Endothelial cell of umbilical vein (primary cell): ENCODE measurements at regions not wholly inside any gene's neighbourhood (a gene's known extent, or its start where the extent isn't known, plus 50 kb on each side); places are given as distances from the start of the nearest gene placed in this dataset.

Experiments used
- BruUV-seq: library from RNA; stranded (reverse); fragments of 400-500 nt; replicated peaks from 2 replicates; lab custom pipeline; 2021; lab: Mats Ljungman, UMichigan
- CTCF ChIA-PET: fragments of 300-600, 350-600 bp; sonication (Branson Sonifier 250); formaldehyde crosslinking; loops from one replicate; lab custom pipeline; 2021; ENCODE audit warnings: antibody characterized with exemption, inconsistent platforms; lab: Charles Lee
- POLR2A ChIA-PET: fragments of 300-600, 350-600 bp; sonication (Branson Sonifier 250); formaldehyde crosslinking; loops from one replicate; lab custom pipeline; 2021; ENCODE audit warnings: antibody characterized with exemption, inconsistent platforms; lab: Charles Lee
- DNase-seq: peaks from one replicate; pipeline ENCODE4 v3.0.0-alpha.2; 2011; ENCODE audit warnings: low read depth, low spot score
- FAIRE-seq: peaks from 2 replicates; lab custom pipeline; 2011; peaks lifted over from hg19 to GRCh38; lab: Jason Lieb, UNC
- H2AFZ ChIP-seq: 2 replicates; pipeline ENCODE4 v1.6.0; 2012; ENCODE audit warnings: low read depth, low read length, control low read depth, inconsistent platforms
- H3K27ac ChIP-seq: 2 replicates; pipeline ENCODE4 v1.5.1; 2011; ENCODE audit warnings: low read depth, mild to moderate bottlenecking, control low read depth, low read length, moderate library complexity; ENCODE audit not compliant: insufficient read depth
- H3K27me3 ChIP-seq, 2 experiments: 2 replicates each; pipeline versions ENCODE4 v1.6.0 to v1.6.1; 2011; ENCODE audit warnings: low read length in 2 of 2, mixed read lengths in 1 of 2; ENCODE audit not compliant: control insufficient read depth in 2 of 2, insufficient read depth in 2 of 2
- H3K36me3 ChIP-seq, 2 experiments: 2 replicates in 1 of 2; 3 replicates in 1 of 2; pipeline ENCODE4 v1.5.1; 2011; ENCODE audit warnings: low read length in 2 of 2, mild to moderate bottlenecking in 1 of 2, moderate library complexity in 1 of 2; ENCODE audit not compliant: control insufficient read depth in 2 of 2, insufficient read depth in 2 of 2; ENCODE audit errors: extremely low read depth in 1 of 2
- H3K4me1 ChIP-seq: 3 replicates; pipeline ENCODE4 v1.5.1; 2011; ENCODE audit warnings: mild to moderate bottlenecking, low read length; ENCODE audit not compliant: control insufficient read depth, insufficient read depth; ENCODE audit errors: extremely low read depth
- H3K4me2 ChIP-seq: 2 replicates; pipeline ENCODE4 v1.6.1; 2011; ENCODE audit warnings: low read length, control low read depth, mixed read lengths; ENCODE audit not compliant: insufficient read depth
- H3K4me3 ChIP-seq, 3 experiments: fragments of 200-600 bp in 1 of 3; sonication (generic), shearing (Covaris generic) in 1 of 3; replicated peaks in 1 of 3; 2 replicates each; pipeline ENCODE4 v1.5.1; 2011 to 2016; ENCODE audit warnings: control low read depth in 3 of 3, low read length in 3 of 3, mild to moderate bottlenecking in 2 of 3, inconsistent platforms in 1 of 3, low read depth in 1 of 3, moderate library complexity in 1 of 3; ENCODE audit not compliant: insufficient read depth in 1 of 3
- H3K79me2 ChIP-seq: 2 replicates; pipeline ENCODE4 v1.6.0; 2012; ENCODE audit warnings: low read length, inconsistent platforms; ENCODE audit not compliant: control insufficient read depth, insufficient read depth
- H3K9ac ChIP-seq: replicated peaks from 2 replicates; pipeline ENCODE3; 2011; ENCODE audit warnings: low read length, control low read depth; ENCODE audit not compliant: insufficient read depth; ENCODE audit errors: extremely low read depth
- H3K9me1 ChIP-seq: replicated peaks from 3 replicates; pipeline ENCODE4 v1.6.0; 2011; ENCODE audit warnings: mild to moderate bottlenecking, low read length; ENCODE audit not compliant: control insufficient read depth, insufficient read depth; ENCODE audit errors: extremely low read depth
- H3K9me3 ChIP-seq: replicated peaks from 2 replicates; pipeline ENCODE4 v1.5.1; 2012; ENCODE audit warnings: low read length, inconsistent platforms; ENCODE audit not compliant: control insufficient read depth, insufficient read depth
- H4K20me1 ChIP-seq: replicated peaks from 2 replicates; pipeline ENCODE3; 2011; ENCODE audit warnings: mild to moderate bottlenecking, low read length; ENCODE audit not compliant: control insufficient read depth, insufficient read depth; ENCODE audit errors: extremely low read depth
- CTCF ChIP-seq, 2 donors: IDR thresholded peaks; 1 replicate in 1 of 2; 2 replicates in 1 of 2; pipeline ENCODE4 v1.5.1; 2011; ENCODE audit warnings: low read length in 2 of 2, mild to moderate bottlenecking in 2 of 2, moderate library complexity in 2 of 2, control low read depth in 1 of 2, inconsistent platforms in 1 of 2, low read depth in 1 of 2; ENCODE audit not compliant: insufficient read depth in 1 of 2; ENCODE audit errors: extremely low read depth in 1 of 2
- EZH2 ChIP-seq: IDR thresholded peaks from 2 replicates; pipeline ENCODE4 v1.6.1; 2012; ENCODE audit warnings: borderline replicate concordance, low read depth, mild to moderate bottlenecking, moderate library complexity, low read length, inconsistent platforms; ENCODE audit not compliant: severe bottlenecking
- FOS ChIP-seq: IDR thresholded peaks from 2 replicates; pipeline ENCODE4 v1.6.1; 2011; ENCODE audit warnings: mild to moderate bottlenecking, low read length, moderate library complexity, borderline replicate concordance; ENCODE audit not compliant: insufficient read depth
- GATA2 ChIP-seq: IDR thresholded peaks from 2 replicates; pipeline ENCODE4 v1.7.0; 2011; ENCODE audit warnings: low read depth, mild to moderate bottlenecking, moderate library complexity, mixed read lengths, low read length; ENCODE audit not compliant: insufficient read length, insufficient read depth
- JUN ChIP-seq: IDR thresholded peaks from 2 replicates; pipeline ENCODE4 v1.6.1; 2011; ENCODE audit warnings: borderline replicate concordance, low read depth; ENCODE audit not compliant: insufficient read length, insufficient read depth
- MAX ChIP-seq: IDR thresholded peaks from 2 replicates; pipeline ENCODE4 v1.6.1; 2011; ENCODE audit not compliant: insufficient read depth, insufficient read length
- MYC ChIP-seq: IDR thresholded peaks from one replicate; pipeline ENCODE4 v1.6.1; 2011; ENCODE audit warnings: mild to moderate bottlenecking, low read depth, low read length
- POLR2A ChIP-seq: IDR thresholded peaks from 2 replicates; pipeline ENCODE4 v1.6.1; 2012; ENCODE audit warnings: low read depth, mild to moderate bottlenecking, control low read depth, low read length
- POLR2AphosphoS5 ChIP-seq: IDR thresholded peaks from 2 replicates; pipeline ENCODE4 v1.6.1; 2012; ENCODE audit warnings: low read depth, mild to moderate bottlenecking, control low read depth, low read length, moderate library complexity; ENCODE audit not compliant: insufficient read depth
- dilution Hi-C: fragments of 300-500 bp; cut with MboI; formaldehyde crosslinking; loops from one replicate; pipeline ENCODE4 v1.15.0; 2019; ENCODE audit warnings: low sequenced_read_pairs; ENCODE audit not compliant: extremely low pct_ligation_motif_present
- intact Hi-C: fragments of 100-400 bp; cut with micrococcal nuclease; formaldehyde crosslinking; loops from one replicate; pipeline ENCODE4 v1.10.0; 2022

GRCh38 chr18:29123706-29124530 lies 947.0 kb upstream of the CDH2 start:
- H3K9me1 ChIP-seq = no peaks in the 10 kb centered on the region
- BruUV-seq = no TSS peak
- no peaks in the 10 kb centered on the region for H3K79me2 ChIP-seq
- intact Hi-C loops = no loop called here
- no peak for TF ChIP-seq FOS
- no peak for TF ChIP-seq MYC
- no peak for TF ChIP-seq MAX
- TF ChIP-seq POLR2AphosphoS5 = no peak
- TF ChIP-seq POLR2A = no peak
- TF ChIP-seq EZH2 = no peak
- TF ChIP-seq CTCF (IDR thresholded peaks at IDR 0.05; ENCODE audit: extremely low read depth in 1 of 2, insufficient read depth in 1 of 2, low read depth in 1 of 2, low read length in 2 of 2) = no peak
- TF ChIP-seq GATA2 = no peak
- TF ChIP-seq JUN = no peak
- H3K4me2 ChIP-seq = peak overlapping the region; percentile 36
- CTCF ChIA-PET = interaction anchor here (2.3 kb wide), 1 partner anchor 11 kb away, joined by 11 read pairs; no protein-coding TSS in a partner anchor
- H4K20me1 ChIP-seq = no peaks in the 10 kb centered on the region
- H3K4me3 ChIP-seq = no peak overlapping the region
- peaks cover 2% of the 10 kb centered on the region for H3K4me1 ChIP-seq
- H3K9ac ChIP-seq = no peak overlapping the region
- FAIRE-seq (no peak), DNase-seq (peak; percentile 50)
- no peaks in the 10 kb centered on the region for H3K9me3 ChIP-seq
- H2AFZ ChIP-seq = peak overlapping the region; percentile 29
- H3K36me3 ChIP-seq = no peaks in the 10 kb centered on the region
- POLR2A ChIA-PET = no interaction called here
- H3K27ac ChIP-seq = no peak overlapping the region
- H3K27me3 ChIP-seq = no peaks in the 10 kb centered on the region
- dilution Hi-C loops = no loop called here
